WTC11 (cell line): ENCODE measurements at regions not wholly inside any gene's neighbourhood (a gene's known extent, or its start where the extent isn't known, plus 50 kb on each side); places are given as distances from the start of the nearest gene placed in this dataset.
"Not testable (repeated sequence)": the region's sequence is repeated elsewhere in the genome, so short reads cannot be mapped to it uniquely, and the experiment has no call there.

ENCODE experiments used
- ATAC-seq: fragments of 200-7000 bp; cut with Tn5 transposase; 2 replicates; pipeline ENCODE4 v1.10.0; 2021; ENCODE audit warnings: mild to moderate bottlenecking, moderate library complexity
- CTCF ChIA-PET: fragments of 300-600 bp; sonication (Branson Sonifier 250); formaldehyde crosslinking; loops from one replicate; lab custom pipeline; 2021; ENCODE audit warnings: antibody characterized with exemption; lab: Charles Lee
- POLR2A ChIA-PET: fragments of 350-600 bp; sonication (Branson Sonifier 250); formaldehyde crosslinking; loops from one replicate; lab custom pipeline; 2021; ENCODE audit warnings: antibody characterized with exemption; lab: Charles Lee
- DNase-seq: peaks from one replicate; pipeline ENCODE4 v3.0.0; 2021; ENCODE audit warnings: low spot score
- H3K27ac Mint-ChIP-seq: 2 replicates; pipeline ENCODE4 v1.8.0; 2021; ENCODE audit warnings: mixed read lengths
- H3K27me3 Mint-ChIP-seq: 2 replicates; pipeline ENCODE4 v1.8.0; 2021; ENCODE audit warnings: low read depth, mild to moderate bottlenecking, moderate library complexity, mixed read lengths
- H3K36me3 Mint-ChIP-seq: 2 replicates; pipeline ENCODE4 v1.8.0; 2021; ENCODE audit warnings: mixed read lengths
- H3K4me1 Mint-ChIP-seq: 2 replicates; pipeline ENCODE4 v1.8.0; 2022; ENCODE audit warnings: mixed read lengths
- H3K4me3 Mint-ChIP-seq: 2 replicates; pipeline ENCODE4 v1.8.0; 2021; ENCODE audit warnings: mild to moderate bottlenecking, moderate library complexity, mixed read lengths
- H3K9me3 Mint-ChIP-seq: 2 replicates; pipeline ENCODE4 v1.8.0; 2021; ENCODE audit warnings: mixed read lengths
- GABPB1 ChIP-seq: sonication (generic); formaldehyde crosslinking; IDR thresholded peaks from 2 replicates; pipeline ENCODE4 v1.8.1; 2023; ENCODE audit warnings: mild to moderate bottlenecking, missing genetic modification reagents
- OVOL2 ChIP-seq: fragments of 250-450 bp; sonication (Bioruptor Pico); IDR thresholded peaks from 2 replicates; pipeline ENCODE4 v1.9.0; 2021; ENCODE audit warnings: mild to moderate bottlenecking, borderline replicate concordance
- RELA ChIP-seq: sonication (generic); formaldehyde crosslinking; IDR thresholded peaks from 2 replicates; pipeline ENCODE4 v1.8.1; 2022; ENCODE audit warnings: missing genetic modification reagents, mild to moderate bottlenecking, borderline replicate concordance
- SOX15 ChIP-seq: fragments of 250-450 bp; sonication (Bioruptor Pico); IDR thresholded peaks from 2 replicates; pipeline ENCODE4 v1.9.0; 2021; ENCODE audit warnings: mild to moderate bottlenecking
- TCF7 ChIP-seq: sonication (generic); formaldehyde crosslinking; IDR thresholded peaks from 2 replicates; pipeline ENCODE4 v1.8.0; 2022; ENCODE audit warnings: mild to moderate bottlenecking, low read depth, missing genetic modification reagents, moderate library complexity
- ZNF671 ChIP-seq: fragments of 250-450 bp; sonication (Bioruptor Pico); IDR thresholded peaks from 2 replicates; pipeline ENCODE4 v1.8.0; 2021; ENCODE audit warnings: mild to moderate bottlenecking
- TF ChIP-seq, protein P1 (sequence below): sonication (generic); formaldehyde crosslinking; IDR thresholded peaks from 2 replicates; pipeline ENCODE4 v1.8.1; 2023; ENCODE audit warnings: mild to moderate bottlenecking, missing genetic modification reagents, borderline replicate concordance
- TF ChIP-seq, protein P2 (sequence below): fragments of 250-450 bp; sonication (Bioruptor Pico); IDR thresholded peaks from 2 replicates; pipeline ENCODE4 v1.9.0; 2021; ENCODE audit warnings: mild to moderate bottlenecking, borderline replicate concordance
- TF ChIP-seq, protein P3 (sequence below): sonication (generic); formaldehyde crosslinking; IDR thresholded peaks from 2 replicates; pipeline ENCODE4 v1.8.1; 2022; ENCODE audit warnings: mild to moderate bottlenecking, moderate library complexity, missing genetic modification reagents
- TF ChIP-seq, protein P4 (sequence below): fragments of 250-450 bp; sonication (Bioruptor Pico); IDR thresholded peaks from 2 replicates; pipeline ENCODE4 v1.9.0; 2021; ENCODE audit warnings: moderate library complexity, mild to moderate bottlenecking, inconsistent platforms, borderline replicate concordance
- TF ChIP-seq, protein P5 (sequence below): fragments of 250-450 bp; sonication (Bioruptor Pico); IDR thresholded peaks from 2 replicates; pipeline ENCODE4 v1.9.0; 2021; ENCODE audit warnings: mild to moderate bottlenecking

DNA sequence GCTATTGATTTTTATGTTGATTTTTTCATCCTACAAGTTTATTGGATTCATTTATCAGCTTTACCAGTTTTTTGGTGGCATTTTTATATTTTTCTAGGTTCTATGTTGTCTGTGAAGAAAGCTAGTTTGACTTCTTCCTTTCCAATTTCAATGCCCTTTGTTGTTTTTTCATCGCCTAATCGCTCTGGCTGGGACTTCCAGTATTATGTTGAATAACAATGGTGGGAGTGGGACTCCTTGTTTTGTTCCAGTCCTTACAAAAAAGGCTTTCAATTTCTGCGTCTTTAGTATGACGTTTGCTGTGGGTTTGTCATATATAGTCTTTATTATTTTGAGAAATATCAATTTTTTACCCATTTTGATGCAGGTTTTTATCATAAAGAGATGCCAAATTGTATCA is 175.6 kb upstream of the CCNH start (continued):
- TF ChIP-seq, protein P1, sequence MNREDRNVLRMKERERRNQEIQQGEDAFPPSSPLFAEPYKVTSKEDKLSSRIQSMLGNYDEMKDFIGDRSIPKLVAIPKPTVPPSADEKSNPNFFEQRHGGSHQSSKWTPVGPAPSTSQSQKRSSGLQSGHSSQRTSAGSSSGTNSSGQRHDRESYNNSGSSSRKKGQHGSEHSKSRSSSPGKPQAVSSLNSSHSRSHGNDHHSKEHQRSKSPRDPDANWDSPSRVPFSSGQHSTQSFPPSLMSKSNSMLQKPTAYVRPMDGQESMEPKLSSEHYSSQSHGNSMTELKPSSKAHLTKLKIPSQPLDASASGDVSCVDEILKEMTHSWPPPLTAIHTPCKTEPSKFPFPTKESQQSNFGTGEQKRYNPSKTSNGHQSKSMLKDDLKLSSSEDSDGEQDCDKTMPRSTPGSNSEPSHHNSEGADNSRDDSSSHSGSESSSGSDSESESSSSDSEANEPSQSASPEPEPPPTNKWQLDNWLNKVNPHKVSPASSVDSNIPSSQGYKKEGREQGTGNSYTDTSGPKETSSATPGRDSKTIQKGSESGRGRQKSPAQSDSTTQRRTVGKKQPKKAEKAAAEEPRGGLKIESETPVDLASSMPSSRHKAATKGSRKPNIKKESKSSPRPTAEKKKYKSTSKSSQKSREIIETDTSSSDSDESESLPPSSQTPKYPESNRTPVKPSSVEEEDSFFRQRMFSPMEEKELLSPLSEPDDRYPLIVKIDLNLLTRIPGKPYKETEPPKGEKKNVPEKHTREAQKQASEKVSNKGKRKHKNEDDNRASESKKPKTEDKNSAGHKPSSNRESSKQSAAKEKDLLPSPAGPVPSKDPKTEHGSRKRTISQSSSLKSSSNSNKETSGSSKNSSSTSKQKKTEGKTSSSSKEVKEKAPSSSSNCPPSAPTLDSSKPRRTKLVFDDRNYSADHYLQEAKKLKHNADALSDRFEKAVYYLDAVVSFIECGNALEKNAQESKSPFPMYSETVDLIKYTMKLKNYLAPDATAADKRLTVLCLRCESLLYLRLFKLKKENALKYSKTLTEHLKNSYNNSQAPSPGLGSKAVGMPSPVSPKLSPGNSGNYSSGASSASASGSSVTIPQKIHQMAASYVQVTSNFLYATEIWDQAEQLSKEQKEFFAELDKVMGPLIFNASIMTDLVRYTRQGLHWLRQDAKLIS = no peak
- TF ChIP-seq TCF7 (CRISPR knock-in tag) = no peak
- TF ChIP-seq, protein P2, sequence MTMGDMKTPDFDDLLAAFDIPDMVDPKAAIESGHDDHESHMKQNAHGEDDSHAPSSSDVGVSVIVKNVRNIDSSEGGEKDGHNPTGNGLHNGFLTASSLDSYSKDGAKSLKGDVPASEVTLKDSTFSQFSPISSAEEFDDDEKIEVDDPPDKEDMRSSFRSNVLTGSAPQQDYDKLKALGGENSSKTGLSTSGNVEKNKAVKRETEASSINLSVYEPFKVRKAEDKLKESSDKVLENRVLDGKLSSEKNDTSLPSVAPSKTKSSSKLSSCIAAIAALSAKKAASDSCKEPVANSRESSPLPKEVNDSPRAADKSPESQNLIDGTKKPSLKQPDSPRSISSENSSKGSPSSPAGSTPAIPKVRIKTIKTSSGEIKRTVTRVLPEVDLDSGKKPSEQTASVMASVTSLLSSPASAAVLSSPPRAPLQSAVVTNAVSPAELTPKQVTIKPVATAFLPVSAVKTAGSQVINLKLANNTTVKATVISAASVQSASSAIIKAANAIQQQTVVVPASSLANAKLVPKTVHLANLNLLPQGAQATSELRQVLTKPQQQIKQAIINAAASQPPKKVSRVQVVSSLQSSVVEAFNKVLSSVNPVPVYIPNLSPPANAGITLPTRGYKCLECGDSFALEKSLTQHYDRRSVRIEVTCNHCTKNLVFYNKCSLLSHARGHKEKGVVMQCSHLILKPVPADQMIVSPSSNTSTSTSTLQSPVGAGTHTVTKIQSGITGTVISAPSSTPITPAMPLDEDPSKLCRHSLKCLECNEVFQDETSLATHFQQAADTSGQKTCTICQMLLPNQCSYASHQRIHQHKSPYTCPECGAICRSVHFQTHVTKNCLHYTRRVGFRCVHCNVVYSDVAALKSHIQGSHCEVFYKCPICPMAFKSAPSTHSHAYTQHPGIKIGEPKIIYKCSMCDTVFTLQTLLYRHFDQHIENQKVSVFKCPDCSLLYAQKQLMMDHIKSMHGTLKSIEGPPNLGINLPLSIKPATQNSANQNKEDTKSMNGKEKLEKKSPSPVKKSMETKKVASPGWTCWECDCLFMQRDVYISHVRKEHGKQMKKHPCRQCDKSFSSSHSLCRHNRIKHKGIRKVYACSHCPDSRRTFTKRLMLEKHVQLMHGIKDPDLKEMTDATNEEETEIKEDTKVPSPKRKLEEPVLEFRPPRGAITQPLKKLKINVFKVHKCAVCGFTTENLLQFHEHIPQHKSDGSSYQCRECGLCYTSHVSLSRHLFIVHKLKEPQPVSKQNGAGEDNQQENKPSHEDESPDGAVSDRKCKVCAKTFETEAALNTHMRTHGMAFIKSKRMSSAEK (CRISPR knock-in tag) = no peak

DNA sequence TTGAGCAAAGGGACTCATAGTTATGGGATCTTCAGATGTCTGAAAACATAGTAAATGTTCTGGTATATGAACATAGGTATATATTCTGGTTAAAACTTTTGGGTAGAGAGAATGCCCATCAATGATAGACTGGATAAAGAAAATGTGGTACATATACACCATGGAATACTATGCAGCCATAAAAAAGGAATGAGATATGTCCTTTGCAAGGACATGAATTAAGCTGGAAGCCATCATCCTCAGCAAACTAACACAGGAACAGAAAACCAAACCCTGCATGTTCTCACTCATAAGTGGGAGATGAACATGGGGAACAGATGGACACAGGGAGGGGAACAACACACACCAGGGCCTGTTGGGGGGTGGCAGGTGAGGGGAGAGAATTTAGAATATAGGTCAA is 171.0 kb upstream of the CCNH start:
- H3K27ac Mint-ChIP-seq, H3K4me3 Mint-ChIP-seq, CTCF ChIA-PET, H3K27me3 Mint-ChIP-seq, POLR2A ChIA-PET, H3K9me3 Mint-ChIP-seq, DNase-seq, ATAC-seq, H3K36me3 Mint-ChIP-seq: not testable (repeated sequence)
- H3K4me1 Mint-ChIP-seq = peaks cover 13% of the 10 kb centered on the region

DNA sequence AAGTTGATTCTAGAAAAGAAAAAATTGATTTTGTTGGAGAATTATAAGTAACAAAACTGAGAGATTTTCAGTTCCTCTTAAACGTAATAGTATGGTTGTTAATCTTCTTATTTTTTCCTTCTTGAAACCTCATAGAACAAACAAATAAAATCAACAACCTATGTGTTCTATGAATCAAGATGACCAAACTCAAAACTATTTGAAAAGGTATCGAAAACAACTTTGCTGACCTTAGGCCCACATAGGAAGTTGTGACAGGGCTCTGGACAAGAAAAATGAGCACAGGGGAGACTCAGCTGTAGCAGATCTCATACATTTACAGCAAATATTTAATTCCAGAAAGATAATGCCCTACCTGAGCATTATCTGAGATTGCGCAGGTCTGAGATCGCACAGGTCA is 169.4 kb upstream of the CCNH start:
- H3K4me1 Mint-ChIP-seq = peaks cover 3% of the 10 kb centered on the region
- H3K4me3 Mint-ChIP-seq = no peak overlapping the region
- no peak for DNase-seq
- ATAC-seq = no peak
- POLR2A ChIA-PET = no interaction called here
- CTCF ChIA-PET = no interaction called here
- TF ChIP-seq, protein P3, sequence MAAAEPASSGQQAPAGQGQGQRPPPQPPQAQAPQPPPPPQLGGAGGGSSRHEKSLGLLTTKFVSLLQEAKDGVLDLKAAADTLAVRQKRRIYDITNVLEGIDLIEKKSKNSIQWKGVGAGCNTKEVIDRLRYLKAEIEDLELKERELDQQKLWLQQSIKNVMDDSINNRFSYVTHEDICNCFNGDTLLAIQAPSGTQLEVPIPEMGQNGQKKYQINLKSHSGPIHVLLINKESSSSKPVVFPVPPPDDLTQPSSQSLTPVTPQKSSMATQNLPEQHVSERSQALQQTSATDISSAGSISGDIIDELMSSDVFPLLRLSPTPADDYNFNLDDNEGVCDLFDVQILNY (CRISPR knock-in tag) = no peak
- no peak for TF ChIP-seq RELA (CRISPR knock-in tag)
- TF ChIP-seq, protein P4, sequence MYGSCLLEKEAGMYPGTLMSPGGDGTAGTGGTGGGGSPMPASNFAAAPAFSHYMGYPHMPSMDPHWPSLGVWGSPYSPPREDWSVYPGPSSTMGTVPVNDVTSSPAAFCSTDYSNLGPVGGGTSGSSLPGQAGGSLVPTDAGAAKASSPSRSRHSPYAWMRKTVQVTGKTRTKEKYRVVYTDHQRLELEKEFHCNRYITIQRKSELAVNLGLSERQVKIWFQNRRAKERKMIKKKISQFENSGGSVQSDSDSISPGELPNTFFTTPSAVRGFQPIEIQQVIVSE (CRISPR knock-in tag) = no peak
- TF ChIP-seq OVOL2 (CRISPR knock-in tag) = no peak
- TF ChIP-seq GABPB1 (CRISPR knock-in tag) = no peak
- no peak for TF ChIP-seq SOX15 (CRISPR knock-in tag)
- no peak for TF ChIP-seq ZNF671 (CRISPR knock-in tag)
- TF ChIP-seq, protein P5, sequence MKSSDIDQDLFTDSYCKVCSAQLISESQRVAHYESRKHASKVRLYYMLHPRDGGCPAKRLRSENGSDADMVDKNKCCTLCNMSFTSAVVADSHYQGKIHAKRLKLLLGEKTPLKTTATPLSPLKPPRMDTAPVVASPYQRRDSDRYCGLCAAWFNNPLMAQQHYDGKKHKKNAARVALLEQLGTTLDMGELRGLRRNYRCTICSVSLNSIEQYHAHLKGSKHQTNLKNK (CRISPR knock-in tag) = no peak
- no peak overlapping the region for H3K27ac Mint-ChIP-seq
- H3K36me3 Mint-ChIP-seq = no peaks in the 10 kb centered on the region
- H3K27me3 Mint-ChIP-seq = no peaks in the 10 kb centered on the region; the same call in 1 of the 2 replicates
- peaks cover 9% of the 10 kb centered on the region for H3K9me3 Mint-ChIP-seq
